ENCODE measurements at regions not wholly inside any gene's neighbourhood (a gene's known extent, or its start where the extent isn't known, plus 50 kb on each side); places are given as distances from the start of the nearest gene placed in this dataset.
"Not testable (repeated sequence)": the region's sequence is repeated elsewhere in the genome, so short reads cannot be mapped to it uniquely, and the experiment has no call there.

DNA sequence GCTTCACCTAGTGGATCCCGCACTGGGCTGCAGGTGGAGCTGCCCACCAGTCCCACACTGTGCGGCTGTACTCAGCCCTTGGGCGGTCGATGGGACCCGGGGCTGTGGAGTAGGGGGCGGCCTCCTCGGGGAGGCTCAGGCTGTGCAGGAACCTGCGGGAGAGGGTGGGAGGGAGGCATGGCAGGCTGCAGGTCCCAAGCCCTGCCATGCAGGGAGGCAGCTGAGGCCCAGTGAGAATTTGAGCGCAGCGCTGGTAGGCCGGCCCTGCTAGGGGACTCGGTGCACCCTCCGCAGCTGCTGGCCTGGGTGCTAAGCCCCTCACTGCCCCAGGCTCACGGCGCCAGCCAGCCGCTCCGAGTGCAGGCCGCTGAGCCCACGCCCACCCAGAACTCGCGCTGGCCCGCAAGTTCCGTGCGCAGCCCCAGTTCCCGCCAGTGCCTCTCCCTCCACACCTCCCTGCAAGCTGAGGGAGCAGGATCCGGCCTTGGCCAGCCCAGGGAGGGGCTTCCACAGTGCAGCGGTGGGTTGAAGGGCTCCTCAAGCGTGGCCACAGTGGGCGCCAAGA is 1407.6 kb downstream of the EPHA7 start:
- DNase-seq: no peak

DNA sequence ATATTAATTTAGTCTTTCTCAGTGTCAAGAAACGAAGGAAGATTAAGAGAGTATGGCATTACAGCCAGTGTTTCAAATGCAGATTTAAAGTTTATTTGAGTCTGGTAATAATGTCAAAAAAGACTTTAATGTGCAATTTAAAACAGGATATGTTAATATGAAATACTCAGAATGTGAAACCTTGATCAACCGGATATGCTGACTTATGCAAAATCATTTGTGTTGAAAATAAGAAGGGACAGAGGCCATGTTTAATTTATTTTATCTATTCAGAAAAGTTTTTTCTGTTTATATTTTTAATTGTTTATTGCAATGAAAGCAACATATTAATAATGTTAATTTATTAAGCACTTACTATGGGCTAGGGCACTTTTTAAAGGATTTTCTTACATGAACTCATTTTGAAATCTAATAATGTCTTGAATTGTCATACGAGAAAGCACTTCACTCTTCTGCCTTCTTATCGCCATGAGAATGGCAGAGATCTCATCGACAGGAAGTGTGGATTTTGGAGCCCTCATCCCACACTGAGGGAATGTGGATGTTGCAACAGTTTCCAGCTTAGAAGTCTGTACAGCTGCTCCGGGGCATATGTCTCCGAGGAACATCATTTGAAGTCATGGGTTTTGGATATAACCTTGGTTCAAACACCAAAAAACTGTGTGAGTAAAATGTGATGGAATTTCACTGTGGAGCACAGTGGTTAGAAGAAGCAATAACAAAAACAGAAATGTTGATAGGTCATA is 1410.4 kb downstream of the EPHA7 start:
- no peak for DNase-seq

DNA sequence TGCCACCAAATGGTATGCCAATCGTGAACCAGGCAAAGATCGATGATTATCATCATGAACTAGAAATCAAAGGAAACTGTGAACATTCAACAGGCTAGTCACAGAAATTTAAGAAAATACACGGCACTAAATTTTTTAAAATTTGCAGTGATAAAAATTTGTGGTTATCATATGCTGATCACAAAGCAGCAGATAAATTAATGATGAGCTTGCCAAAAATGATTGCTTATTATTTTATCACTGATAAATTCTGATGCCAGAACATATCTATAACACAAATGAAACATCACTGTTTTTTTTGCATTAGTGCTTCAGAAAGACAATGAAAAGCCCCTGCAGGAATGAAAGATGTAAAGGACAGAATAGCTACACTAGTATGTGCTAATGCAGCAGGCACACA is 1413.2 kb upstream of the MAP3K7 start:
- DNase-seq: no peak

DNA sequence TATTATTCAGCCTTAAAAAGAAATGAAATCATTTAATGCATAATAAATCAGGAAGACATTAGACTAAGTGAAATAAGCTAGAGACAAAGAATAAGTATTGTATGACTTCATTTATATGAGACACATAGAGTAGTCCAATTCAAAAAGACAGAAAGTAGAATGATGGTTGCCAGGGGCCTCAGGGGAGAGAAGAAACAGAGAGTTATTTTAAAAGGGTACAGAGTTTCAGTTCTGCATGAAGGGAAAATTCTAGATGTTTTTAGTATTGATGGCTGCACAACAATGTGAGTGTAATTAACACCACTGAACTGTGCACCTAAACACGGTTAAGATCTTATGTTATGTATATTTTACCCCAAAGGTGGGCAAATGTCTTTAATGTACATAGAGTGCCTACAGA is 1407.9 kb upstream of the MAP3K7 start:
- DNase-seq: no peak

DNA sequence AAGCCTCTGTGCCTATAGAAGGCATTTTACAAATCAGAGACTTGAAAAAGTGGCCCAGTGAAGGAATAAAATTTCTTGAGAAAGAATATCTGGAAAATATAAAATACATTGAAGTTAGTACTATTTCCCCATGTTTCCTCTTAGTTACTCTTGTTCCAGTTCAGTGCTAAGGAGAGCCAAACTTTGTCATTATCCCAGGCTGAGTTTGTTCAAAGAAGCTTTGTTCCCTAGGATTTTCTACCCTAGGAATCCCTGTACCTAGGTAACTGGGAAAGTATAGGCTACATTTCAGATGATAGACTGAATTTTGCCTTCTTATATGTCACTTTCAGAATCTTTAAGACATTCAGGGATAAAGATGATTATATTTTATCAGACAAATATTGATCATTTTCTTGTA is 1395.7 kb upstream of the MAP3K7 start:
- DNase-seq: no peak

DNA sequence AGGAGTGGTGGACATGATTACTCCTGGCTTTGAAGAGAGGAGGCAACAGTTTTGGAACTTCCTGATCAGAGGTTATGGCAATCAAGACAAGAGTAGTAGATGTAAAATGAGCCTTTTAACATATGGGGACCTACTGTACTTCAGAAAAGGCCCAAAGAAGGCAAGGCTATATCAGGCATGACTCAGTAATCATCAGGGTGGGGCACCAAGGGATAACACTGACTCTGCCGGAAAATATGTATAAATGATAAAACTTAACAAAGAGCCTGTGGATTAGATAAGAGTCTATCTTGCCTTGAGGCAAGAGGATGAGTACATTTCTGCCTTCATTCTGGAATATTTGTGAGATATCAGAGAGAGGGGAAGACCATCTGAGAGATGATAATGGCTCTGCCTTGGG is 1389.9 kb upstream of the MAP3K7 start:
- DNase-seq: no peak

DNA sequence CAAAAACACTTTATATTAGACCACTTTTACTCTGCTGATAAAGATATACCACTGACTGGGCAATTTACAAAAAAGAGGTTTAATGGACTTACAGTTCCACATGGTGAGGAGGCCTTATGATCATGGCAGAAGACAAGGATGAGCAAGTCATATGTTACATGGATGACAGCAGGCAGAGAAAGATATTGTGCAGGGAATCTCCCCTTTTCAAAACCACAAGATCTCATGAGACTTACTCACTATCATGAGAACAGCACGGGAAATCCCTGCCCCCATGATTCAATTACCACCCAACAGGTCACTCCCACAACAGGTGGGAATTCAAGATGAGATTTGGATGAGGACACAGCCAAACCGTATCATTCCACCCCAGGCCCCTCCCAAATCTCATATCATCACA is 1383.8 kb upstream of the MAP3K7 start:
- DNase-seq: no peak

DNA sequence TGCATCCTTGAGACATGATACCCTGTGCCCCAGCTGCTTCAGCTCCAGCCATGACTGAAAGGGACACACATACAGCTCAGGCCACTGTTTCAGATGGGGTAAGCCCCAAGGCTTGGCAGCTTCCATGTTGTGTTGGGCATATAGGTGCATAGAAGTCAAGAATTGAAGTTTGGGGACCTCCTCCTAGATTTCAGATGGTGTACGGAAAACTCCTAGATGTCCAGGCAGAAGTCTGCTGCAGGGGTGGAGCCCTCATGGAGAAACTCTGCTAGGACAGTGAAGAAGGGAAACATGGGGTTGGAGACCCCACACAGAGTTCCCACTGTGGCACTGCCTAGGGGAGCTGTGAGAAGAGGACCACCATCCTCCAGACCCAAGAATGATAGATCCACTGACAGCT is 1379.0 kb upstream of the MAP3K7 start:
- no peak for DNase-seq

DNA sequence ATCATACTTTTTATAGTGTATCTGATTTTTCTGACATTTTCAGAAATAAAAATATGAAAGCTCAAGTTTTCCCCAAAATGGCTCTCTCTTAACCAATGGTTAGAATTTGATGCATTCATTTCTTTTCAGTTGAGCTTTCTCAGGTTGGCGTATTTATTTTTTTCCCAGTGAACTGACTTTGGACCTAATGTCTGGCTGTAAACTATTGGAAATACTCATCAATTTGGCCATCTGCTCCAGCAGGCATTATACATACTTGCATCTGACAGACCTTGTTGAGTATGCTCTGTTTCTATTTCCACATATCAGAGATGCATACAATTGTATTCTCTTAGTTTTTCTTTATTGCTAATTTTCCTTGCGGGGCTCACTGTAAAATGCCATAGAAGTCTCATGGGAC is 1374.8 kb upstream of the MAP3K7 start:
- DNase-seq: no peak

DNA sequence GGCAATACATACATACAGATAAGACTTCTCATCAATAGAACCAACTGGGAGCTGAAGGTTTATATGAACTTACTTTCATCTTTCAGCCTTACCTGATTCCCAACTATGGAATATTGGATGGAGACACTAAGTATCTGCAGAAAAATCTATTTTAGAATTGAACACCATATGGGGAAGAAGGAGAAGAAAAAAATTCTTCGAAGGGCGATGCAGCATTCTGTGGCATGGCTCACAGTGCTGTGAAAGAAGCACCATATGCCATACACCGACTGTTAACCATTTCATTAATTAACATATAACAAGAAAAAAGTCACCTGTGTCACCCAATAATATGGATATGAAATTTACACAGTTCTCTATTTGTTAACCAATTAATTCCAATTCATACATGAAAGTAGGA is 1374.4 kb upstream of the MAP3K7 start:
- no peak for DNase-seq

DNA sequence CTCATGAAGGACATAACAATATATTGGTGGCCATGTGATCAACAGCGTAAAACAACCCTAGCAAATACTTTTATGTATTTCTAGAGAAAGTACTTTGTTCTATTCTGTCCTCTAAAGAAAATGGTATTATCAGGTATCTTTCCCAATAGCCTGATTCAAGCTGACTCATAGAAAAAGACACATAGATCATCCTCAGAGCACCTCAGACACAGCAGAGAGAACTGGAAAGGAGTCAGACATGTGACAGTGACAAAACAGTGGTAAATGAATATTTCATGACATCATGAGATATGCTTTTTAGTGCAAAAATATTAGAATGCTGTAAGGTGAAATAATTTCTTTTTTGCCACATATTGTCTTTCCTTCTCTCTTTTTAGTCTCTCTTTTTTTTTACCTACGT is 1355.0 kb upstream of the MAP3K7 start:
- no peak for DNase-seq

DNA sequence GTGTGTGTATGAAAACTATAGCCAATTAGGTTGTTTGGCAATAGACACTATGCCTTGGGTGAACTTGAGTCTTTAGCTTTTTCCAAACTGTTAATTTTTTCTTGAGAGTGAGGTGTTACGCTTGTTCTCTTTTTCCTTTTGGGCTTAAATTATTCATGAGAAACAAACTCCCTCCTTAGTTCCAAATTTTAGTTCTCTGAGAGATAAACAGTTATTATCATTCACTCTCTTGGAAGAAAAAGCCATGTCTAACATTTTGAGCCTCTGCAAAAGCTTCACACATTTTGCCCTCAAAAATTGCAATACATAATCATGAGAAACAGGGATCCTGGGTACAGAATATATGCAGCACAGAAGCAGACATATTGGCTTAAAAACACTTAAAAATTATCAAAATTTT is 1353.9 kb upstream of the MAP3K7 start:
- no peak for DNase-seq

DNA sequence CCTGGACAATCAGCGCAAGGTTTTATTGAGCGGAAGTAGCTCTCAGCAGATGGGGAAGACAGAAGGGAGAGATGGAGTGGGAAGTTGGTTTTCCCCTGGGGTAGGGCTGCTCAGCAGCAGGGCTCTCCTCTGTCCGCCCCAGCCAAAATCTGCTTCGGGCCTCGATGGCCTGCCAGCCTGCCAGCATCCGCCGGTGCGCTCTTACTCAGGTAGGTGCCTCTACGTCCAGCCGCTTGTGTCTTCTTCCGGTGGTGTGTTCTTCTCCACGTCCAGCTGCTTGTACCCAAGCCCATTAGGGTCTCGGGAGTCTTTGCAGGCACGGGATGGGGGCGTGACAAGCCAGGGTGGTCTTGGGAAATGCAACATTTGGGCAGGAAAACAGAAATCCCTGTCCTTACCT is 1340.0 kb upstream of the MAP3K7 start:
- DNase-seq: no peak

DNA sequence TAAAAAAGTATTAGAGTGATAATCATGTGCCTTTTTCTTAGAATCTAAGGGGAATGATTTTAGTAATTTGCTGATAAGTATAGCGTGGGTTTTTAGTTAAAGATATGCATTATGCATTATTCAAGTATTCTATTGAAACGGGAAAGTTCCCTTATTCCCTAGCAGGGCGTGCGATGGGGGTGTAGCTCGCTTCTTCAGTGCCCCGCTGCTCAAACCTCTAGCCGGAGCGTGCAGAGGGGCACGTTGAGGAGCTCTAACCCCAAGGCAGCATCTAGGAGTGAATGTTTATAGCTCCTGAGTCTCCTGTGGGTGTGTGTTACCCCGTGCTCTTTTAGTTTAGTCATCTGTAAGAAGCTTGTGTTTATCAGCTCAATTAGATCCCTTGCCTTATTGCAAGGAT is 1339.5 kb upstream of the MAP3K7 start:
- DNase-seq: no peak

DNA sequence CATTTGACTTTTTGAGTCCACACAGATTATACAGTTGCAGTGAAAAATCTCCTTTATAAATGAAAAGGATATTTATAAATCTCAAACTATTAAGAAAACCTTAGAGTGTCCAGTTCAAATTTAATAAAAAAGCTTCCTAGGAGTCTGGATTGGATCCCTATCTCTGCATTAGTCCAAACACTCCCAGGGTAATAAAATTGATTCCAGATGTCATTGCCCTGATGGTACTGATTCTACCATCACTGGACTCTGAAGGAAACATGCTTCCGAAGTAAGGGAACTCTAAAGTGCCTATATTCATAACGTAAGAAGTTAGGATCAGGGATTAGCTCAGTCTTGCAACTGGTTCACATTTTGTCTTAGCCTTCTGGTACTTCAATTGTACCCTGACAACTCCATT is 1325.1 kb upstream of the MAP3K7 start:
- DNase-seq: no peak

DNA sequence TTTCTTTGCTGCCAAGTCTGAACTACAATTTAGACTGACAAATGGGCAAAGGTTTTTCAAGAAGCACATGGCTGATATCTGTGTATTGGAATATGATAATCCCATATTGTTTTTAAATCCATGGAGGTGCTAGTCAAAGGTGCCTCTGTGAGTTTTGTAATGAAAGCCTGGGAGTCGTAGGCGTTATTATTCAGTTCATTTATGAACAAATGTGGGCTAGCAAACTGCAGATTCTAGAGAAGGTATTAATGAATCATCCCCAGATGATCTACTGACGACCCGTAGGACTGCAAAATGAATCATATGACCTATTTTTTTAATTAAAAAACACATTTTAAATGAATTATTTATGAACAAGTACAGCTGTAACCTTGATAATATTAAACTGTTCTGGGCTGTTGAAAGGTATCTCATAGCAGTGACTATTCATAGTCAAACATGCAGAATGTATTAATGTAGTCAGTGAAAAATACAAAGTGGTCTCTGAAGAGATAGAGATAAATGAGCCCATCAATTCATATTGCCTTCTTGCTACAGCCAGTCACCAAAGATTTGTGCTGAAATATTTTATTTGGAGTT is 1317.8 kb upstream of the MAP3K7 start:
- DNase-seq: no peak

DNA sequence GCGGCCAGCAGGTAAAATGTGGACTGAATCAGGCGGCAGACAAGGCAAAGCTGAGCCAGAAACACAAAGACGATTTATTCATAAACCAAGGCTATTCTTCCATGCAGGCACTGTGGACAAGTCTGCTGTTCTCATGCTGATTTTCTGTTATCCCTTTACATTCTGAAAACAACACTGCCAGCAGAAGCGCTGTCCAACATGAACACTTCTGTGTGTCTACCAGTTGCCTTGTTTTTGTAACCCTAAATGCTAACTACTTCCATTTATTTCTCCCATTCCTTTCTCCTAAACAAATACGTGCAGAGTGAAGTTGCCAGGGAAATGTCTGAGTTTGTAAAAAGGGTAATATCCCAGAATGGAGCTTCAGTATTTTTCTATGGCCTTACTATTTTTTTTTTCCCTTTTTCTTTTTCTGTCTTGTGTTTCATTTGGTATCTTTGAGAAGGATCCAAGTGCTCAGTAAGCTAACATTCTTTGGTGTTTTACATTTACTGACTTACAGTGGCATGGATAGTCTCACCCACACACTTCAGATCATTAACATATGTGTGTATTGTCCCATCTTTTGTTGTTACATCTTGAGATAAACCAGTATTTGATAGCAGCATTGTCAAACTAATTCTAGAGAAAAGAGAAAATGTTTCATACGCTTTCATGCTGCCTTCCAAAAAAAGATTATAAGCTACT is 1308.9 kb upstream of the MAP3K7 start:
- DNase-seq: no peak

DNA sequence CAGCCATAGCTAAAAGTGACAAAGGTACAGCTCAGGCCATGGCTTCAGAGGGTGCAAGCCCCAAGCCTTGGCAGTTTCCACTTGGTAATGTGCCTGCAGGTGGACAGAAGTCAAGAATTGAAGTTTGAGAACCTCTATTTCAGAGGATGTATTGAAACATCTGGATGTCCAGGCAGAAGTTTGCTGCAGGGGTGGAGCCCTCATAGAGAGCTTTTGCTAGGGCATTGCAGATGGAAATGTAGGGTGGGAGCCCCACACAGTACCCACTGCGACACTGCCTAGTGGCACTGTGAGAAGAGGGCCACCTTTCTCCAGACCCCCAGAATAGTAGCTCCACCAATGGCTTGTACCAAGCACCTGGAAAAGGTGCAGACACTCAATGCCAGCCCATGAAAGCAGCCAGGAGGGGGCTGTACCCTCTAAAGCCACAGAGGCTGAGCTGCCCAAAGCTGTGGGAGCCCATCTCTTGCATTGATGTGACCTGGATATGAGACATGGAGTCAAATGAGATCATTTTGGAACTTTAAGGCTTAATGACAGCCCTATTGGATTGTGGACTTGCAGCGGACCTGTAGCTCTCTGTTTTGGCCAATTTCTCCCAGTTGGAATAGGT is 1299.4 kb upstream of the MAP3K7 start:
- no peak for DNase-seq

DNA sequence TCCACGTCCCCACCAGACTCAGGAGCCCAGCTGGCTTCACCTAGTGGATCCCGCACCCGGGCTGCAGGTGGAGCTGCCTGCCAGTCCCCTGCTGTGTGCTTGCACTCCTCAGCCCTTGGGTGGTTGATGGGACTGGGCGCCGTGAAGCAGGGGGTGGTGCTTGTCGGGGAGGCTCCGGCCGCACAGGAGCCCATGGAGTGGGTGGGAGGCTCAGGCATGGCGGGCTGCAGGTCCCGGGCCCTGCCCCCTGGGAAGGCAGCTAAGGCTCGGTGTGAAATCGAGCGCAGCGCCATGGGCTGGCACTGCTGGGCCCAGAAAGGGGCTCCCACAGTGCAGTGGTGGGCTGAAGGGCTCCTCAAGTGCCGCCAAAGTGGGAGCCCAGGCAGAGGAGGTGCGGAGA is 1294.9 kb upstream of the MAP3K7 start:
- not testable (repeated sequence) for DNase-seq

DNA sequence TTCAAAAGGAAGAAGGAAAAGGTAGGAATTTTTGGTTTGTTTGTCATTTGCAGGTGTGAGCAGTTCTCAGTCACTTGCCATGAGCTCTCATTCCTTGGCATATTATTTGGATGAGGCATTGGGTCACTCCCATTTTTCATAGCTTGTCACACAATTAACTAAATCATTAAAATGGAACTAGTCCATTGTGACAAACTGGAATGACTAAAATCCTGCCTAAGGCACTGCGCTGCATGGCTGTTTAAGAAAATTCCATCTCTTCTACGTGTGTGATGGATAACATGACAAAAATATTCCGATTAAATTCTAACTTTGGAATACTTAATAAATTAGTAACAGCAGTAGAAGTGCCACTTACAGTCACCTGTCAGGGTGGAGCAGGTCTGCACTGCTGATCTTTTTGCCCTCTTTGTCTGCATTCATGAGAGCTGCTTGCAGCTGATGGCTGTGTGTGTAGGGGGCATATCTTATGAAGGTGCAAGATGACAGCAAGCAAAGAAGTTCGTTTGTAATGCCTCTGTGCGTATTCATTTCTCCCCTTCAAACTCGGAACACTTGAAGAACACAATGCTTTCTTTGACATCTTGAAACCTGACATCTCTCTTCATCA is 1292.6 kb upstream of the MAP3K7 start:
- DNase-seq: no peak

DNA sequence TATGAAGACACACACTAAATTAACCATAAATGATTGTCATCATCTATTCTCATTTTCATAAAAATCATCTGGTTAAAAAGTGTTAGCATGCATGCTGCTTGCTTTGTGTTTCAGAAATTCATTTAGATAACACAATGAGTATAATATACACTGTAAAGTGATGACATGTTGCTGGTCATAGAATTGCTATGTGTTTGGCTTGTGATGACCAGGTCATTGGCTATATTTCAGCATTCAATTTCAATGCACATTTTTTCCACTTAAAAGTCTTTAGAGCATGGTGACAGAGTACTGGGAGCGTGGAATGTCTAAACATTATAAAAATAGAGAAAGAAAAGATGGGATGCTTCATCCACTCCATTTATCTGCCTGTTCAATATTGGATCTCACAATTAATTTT is 1291.1 kb upstream of the MAP3K7 start:
- no peak for DNase-seq

DNA sequence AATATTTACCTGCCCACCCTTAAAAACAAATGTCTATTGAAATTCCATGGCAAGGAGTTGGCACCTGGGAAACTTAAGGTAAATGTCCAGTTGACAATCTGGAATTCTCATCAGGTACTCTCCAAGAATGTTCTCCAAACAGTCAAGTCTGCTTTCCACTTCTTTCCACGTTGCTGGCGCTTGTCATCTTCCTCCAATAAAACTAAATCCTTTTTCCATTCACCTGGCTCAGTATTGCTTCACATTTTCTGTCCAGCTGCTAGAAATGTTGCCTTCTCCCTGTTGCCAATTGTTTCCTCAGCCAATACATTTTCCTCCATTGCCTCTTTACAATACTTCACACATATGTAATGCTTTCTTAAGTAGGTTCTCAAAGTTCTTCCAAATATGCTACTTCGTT is 1288.1 kb upstream of the MAP3K7 start:
- DNase-seq: no peak

DNA sequence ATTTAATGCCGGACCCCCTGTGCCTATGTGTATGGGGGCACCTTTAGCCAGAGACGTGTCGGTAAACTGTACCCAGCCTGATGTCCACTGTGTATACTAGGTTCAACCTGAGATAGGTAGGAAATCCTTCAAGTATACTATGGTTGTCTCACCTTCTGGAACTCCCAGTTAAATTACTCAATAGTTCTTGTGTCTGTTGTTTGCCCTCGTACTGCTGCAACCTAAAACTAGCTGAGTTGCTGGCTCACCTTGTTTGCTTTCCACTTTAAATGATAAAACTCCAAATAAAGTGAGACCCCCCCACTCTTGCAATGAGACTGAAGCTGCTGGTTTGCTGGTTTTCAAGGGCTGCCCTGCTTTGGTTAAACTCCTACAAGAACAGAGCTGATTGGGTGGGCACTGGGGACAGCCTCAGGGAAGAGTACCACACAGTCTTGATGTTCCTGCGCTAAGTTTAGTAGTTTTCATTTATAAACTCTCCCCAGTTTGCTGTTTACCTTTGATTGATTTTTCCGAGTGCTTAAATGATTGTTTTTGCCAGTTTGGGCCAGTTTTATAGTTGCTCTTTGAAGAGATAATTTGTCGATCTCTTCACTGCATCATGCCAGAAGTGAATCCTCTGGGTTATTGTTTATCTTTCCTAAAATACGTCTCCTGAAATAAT is 1281.8 kb upstream of the MAP3K7 start:
- no peak for DNase-seq
